MM.1S (cell line): ENCODE measurements at regions not wholly inside any gene's neighbourhood (a gene's known extent, or its start where the extent isn't known, plus 50 kb on each side); places are given as distances from the start of the nearest gene placed in this dataset.
"Not testable (repeated sequence)": the region's sequence is repeated elsewhere in the genome, so short reads cannot be mapped to it uniquely, and the experiment has no call there.

Source experiments
- DNase-seq: peaks from one replicate; pipeline ENCODE4 v3.0.0-alpha.2; 2015
- H2AFZ ChIP-seq: fragments of 300-600 bp; sonication (generic); 2 replicates; pipeline ENCODE4 v1.6.0; 2016; ENCODE audit warnings: antibody characterized with exemption, low read length
- H3F3A ChIP-seq: fragments of 300-600 bp; sonication (generic); 2 replicates; pipeline ENCODE4 v1.6.1; 2016; ENCODE audit warnings: mild to moderate bottlenecking, antibody characterized with exemption, low read length, moderate library complexity, mixed read lengths; ENCODE audit not compliant: insufficient read depth
- H3K27ac ChIP-seq: fragments of 300-600 bp; sonication (generic); 2 replicates; pipeline ENCODE4 v1.5.1; 2016; ENCODE audit warnings: mild to moderate bottlenecking, low read length
- H3K27me3 ChIP-seq: fragments of 300-600 bp; sonication (generic); replicated peaks from 2 replicates; pipeline ENCODE4 v1.6.0; 2016; ENCODE audit warnings: low read length; ENCODE audit not compliant: insufficient read depth
- H3K36me3 ChIP-seq: fragments of 300-600 bp; sonication (generic); replicated peaks from 2 replicates; pipeline ENCODE4 v1.6.1; 2016; ENCODE audit warnings: mild to moderate bottlenecking, low read length, mixed read lengths; ENCODE audit not compliant: insufficient read depth
- H3K4me1 ChIP-seq: fragments of 300-600 bp; sonication (generic); 2 replicates; pipeline ENCODE4 v1.6.1; 2016; ENCODE audit warnings: low read length, mixed read lengths
- H3K4me2 ChIP-seq: fragments of 300-600 bp; sonication (generic); 2 replicates; pipeline ENCODE4 v1.6.0; 2016; ENCODE audit warnings: low read depth, low read length
- H3K4me3 ChIP-seq: fragments of 300-600 bp; sonication (generic); 2 replicates; pipeline ENCODE4 v1.5.1; 2016; ENCODE audit warnings: low read length, mixed read lengths
- H3K79me2 ChIP-seq: fragments of 300-600 bp; sonication (generic); 2 replicates; pipeline ENCODE4 v1.6.1; 2016; ENCODE audit warnings: mixed run types, low read length, mixed read lengths
- H3K9ac ChIP-seq: fragments of 300-600 bp; sonication (generic); 2 replicates; pipeline ENCODE4 v1.6.1; 2016; ENCODE audit warnings: low read length, mixed read lengths
- H3K9me2 ChIP-seq: fragments of 300-600 bp; sonication (generic); replicated peaks from 2 replicates; pipeline ENCODE4 v1.6.1; 2016; ENCODE audit warnings: mild to moderate bottlenecking, low read length, mixed read lengths; ENCODE audit not compliant: insufficient read depth
- H3K9me3 ChIP-seq: fragments of 300-600 bp; sonication (generic); replicated peaks from 2 replicates; pipeline ENCODE4 v1.6.1; 2016; ENCODE audit warnings: mild to moderate bottlenecking, low read length, mixed read lengths; ENCODE audit not compliant: insufficient read depth
- H4K20me1 ChIP-seq: fragments of 300-600 bp; sonication (generic); 2 replicates; pipeline ENCODE4 v1.6.1; 2016; ENCODE audit warnings: mild to moderate bottlenecking, low read length, moderate library complexity, mixed read lengths; ENCODE audit not compliant: insufficient read depth

- not testable (repeated sequence) for H3K4me1 ChIP-seq, H3K9me3 ChIP-seq, H3K4me2 ChIP-seq, H2AFZ ChIP-seq, H3K4me3 ChIP-seq, H3K27ac ChIP-seq, H3K9me2 ChIP-seq, H3F3A ChIP-seq, H4K20me1 ChIP-seq, H3K27me3 ChIP-seq, H3K36me3 ChIP-seq, DNase-seq, H3K9ac ChIP-seq, H3K79me2 ChIP-seq
These were observed 119.8 kb upstream of the ZNG1F start for GRCh38 chr9:41308953-41309352.

- not testable (repeated sequence) for H3K79me2 ChIP-seq, H3K36me3 ChIP-seq, H3F3A ChIP-seq, H3K4me1 ChIP-seq, H4K20me1 ChIP-seq, H2AFZ ChIP-seq, H3K27me3 ChIP-seq, H3K9me3 ChIP-seq, H3K9ac ChIP-seq, DNase-seq, H3K27ac ChIP-seq, H3K4me3 ChIP-seq, H3K4me2 ChIP-seq, H3K9me2 ChIP-seq
These were observed 96.6 kb upstream of the ZNG1F start for GRCh38 chr9:41285744-41286143.

- H4K20me1 ChIP-seq, H3F3A ChIP-seq, H3K79me2 ChIP-seq, H3K4me1 ChIP-seq, H3K9ac ChIP-seq, H3K4me2 ChIP-seq, H3K36me3 ChIP-seq, H3K9me3 ChIP-seq, H3K9me2 ChIP-seq, H3K27ac ChIP-seq, H2AFZ ChIP-seq, H3K4me3 ChIP-seq, DNase-seq, H3K27me3 ChIP-seq: not testable (repeated sequence)
These were observed 91.5 kb upstream of the ZNG1F start for GRCh38 chr9:41280299-41281238.

GRCh38 chr9:41279437-41279836 is 90.3 kb upstream of the ZNG1F start:
- H3F3A ChIP-seq, H3K4me2 ChIP-seq, H3K27ac ChIP-seq: not testable (repeated sequence)

GRCh38 chr9:41279033-41279432 is 89.9 kb upstream of the ZNG1F start:
- H3K27ac ChIP-seq, H3K9ac ChIP-seq: not testable (repeated sequence)

More at GRCh38 chr9:41279437-41279836, 90.3 kb upstream of the ZNG1F start:
- not testable (repeated sequence) for H3K9me2 ChIP-seq, H3K36me3 ChIP-seq, H3K9me3 ChIP-seq, H3K9ac ChIP-seq, H3K79me2 ChIP-seq, H2AFZ ChIP-seq, H4K20me1 ChIP-seq, DNase-seq, H3K4me1 ChIP-seq, H3K27me3 ChIP-seq, H3K4me3 ChIP-seq

GRCh38 chr9:41273549-41274267 is 84.6 kb upstream of the ZNG1F start:
- H3K27ac ChIP-seq, result peak overlapping the region; percentile 39; the same call in 1 of the 2 replicates
- H3K4me2 ChIP-seq, result peak overlapping the region; percentile 60; the same call in 1 of the 2 replicates
- not testable (repeated sequence) for H4K20me1 ChIP-seq, H3K9me2 ChIP-seq, H3K4me1 ChIP-seq, H3F3A ChIP-seq, H3K27me3 ChIP-seq, H3K9me3 ChIP-seq, H3K79me2 ChIP-seq, H3K36me3 ChIP-seq
- peak; percentile 88 for DNase-seq
- H3K9ac ChIP-seq, result peak overlapping the region; percentile 28; the same call in 1 of the 2 replicates
- H2AFZ ChIP-seq, result 0 out of 2 replicates have a peak overlapping the region, but pooled peaks have one; percentile 43
- H3K4me3 ChIP-seq, result peak overlapping the region; percentile 60

More at GRCh38 chr9:41279033-41279432, 89.9 kb upstream of the ZNG1F start:
- not testable (repeated sequence) for H3K4me2 ChIP-seq, H3K79me2 ChIP-seq, H2AFZ ChIP-seq, H3K4me1 ChIP-seq, H3K27me3 ChIP-seq, H4K20me1 ChIP-seq, DNase-seq, H3K36me3 ChIP-seq, H3F3A ChIP-seq, H3K9me2 ChIP-seq, H3K4me3 ChIP-seq, H3K9me3 ChIP-seq

- H3K27me3 ChIP-seq, H3K9me3 ChIP-seq: not testable (repeated sequence)
- H3K27ac ChIP-seq, result peak overlapping the region; percentile 25; the same call in 1 of the 2 replicates
These were observed 83.9 kb upstream of the ZNG1F start for GRCh38 chr9:41272879-41273548.

More at GRCh38 chr9:41272879-41273548, 83.9 kb upstream of the ZNG1F start:
- not testable (repeated sequence) for H3F3A ChIP-seq, H3K9me2 ChIP-seq, DNase-seq, H3K36me3 ChIP-seq, H2AFZ ChIP-seq, H4K20me1 ChIP-seq, H3K4me1 ChIP-seq, H3K79me2 ChIP-seq
- Histone ChIP-seq H3K4me3 (peak overlapping the region; percentile 55), H3K4me2 (peak overlapping the region; percentile 37; the same call in 1 of the 2 replicates), H3K9ac (peak overlapping the region; percentile 57; the same call in 1 of the 2 replicates)
